DOHH2 (cell line): ENCODE measurements at regions not wholly inside any gene's neighbourhood (a gene's known extent, or its start where the extent isn't known, plus 50 kb on each side); places are given as distances from the start of the nearest gene placed in this dataset.
"Not testable (repeated sequence)": the region's sequence is repeated elsewhere in the genome, so short reads cannot be mapped to it uniquely, and the experiment has no call there.

Experiments used
- H3F3A ChIP-seq: fragments of 200-600 bp; sonication (generic), shearing (Covaris generic); 2 replicates; pipeline ENCODE4 v1.6.0; 2016; ENCODE audit warnings: antibody characterized with exemption, mild to moderate bottlenecking; ENCODE audit not compliant: control insufficient read depth, insufficient read depth
- H3K27ac ChIP-seq: fragments of 200-600 bp; sonication (generic); 2 replicates; pipeline ENCODE4 v1.5.1; 2014; ENCODE audit warnings: low read depth, mild to moderate bottlenecking, low read length, moderate library complexity
- H3K27me3 ChIP-seq: fragments of 200-600 bp; sonication (generic); 2 replicates; pipeline ENCODE4 v1.6.1; 2014; ENCODE audit warnings: mild to moderate bottlenecking, low read length, mixed read lengths; ENCODE audit not compliant: control insufficient read depth
- H3K36me3 ChIP-seq: fragments of 200-600 bp; sonication (generic); 2 replicates; pipeline ENCODE4 v1.6.1; 2014; ENCODE audit warnings: mild to moderate bottlenecking, low read length, moderate library complexity, mixed read lengths; ENCODE audit not compliant: control insufficient read depth
- H3K4me1 ChIP-seq: fragments of 200-600 bp; sonication (generic); 2 replicates; pipeline ENCODE4 v1.6.1; 2014; ENCODE audit warnings: mild to moderate bottlenecking, low read length, mixed read lengths; ENCODE audit not compliant: control insufficient read depth
- H3K4me2 ChIP-seq: fragments of 200-600 bp; sonication (generic); 2 replicates; pipeline ENCODE4 v1.6.0; 2014; ENCODE audit warnings: mild to moderate bottlenecking, low read length, moderate library complexity
- H3K4me3 ChIP-seq: fragments of 200-600 bp; sonication (generic); 2 replicates; pipeline ENCODE4 v1.5.1; 2014; ENCODE audit warnings: mild to moderate bottlenecking, low read length, mixed read lengths
- H3K79me2 ChIP-seq: fragments of 200-600 bp; sonication (generic); 2 replicates; pipeline ENCODE4 v1.6.1; 2014; ENCODE audit warnings: mild to moderate bottlenecking, low read length, mixed read lengths; ENCODE audit not compliant: control insufficient read depth
- H3K9me2 ChIP-seq: fragments of 200-600 bp; sonication (generic); replicated peaks from 2 replicates; pipeline ENCODE4 v1.6.1; 2014; ENCODE audit warnings: mild to moderate bottlenecking, low read length, mixed read lengths; ENCODE audit not compliant: control insufficient read depth
- H3K9me3 ChIP-seq: fragments of 200-600 bp; sonication (generic); 2 replicates; pipeline ENCODE4 v1.6.1; 2014; ENCODE audit warnings: antibody characterized with exemption, low read length, mixed read lengths; ENCODE audit not compliant: control insufficient read depth, insufficient read depth
- H4K20me1 ChIP-seq: fragments of 200-600 bp; sonication (generic); 2 replicates; pipeline ENCODE4 v1.6.0; 2014; ENCODE audit warnings: low read depth, mild to moderate bottlenecking, antibody characterized with exemption, low read length, moderate library complexity; ENCODE audit not compliant: control insufficient read depth, insufficient read depth
- EZH2phosphoT487 ChIP-seq: fragments of 200-600 bp; sonication (generic); IDR thresholded peaks from 2 replicates; pipeline ENCODE4 v1.6.1; 2017; ENCODE audit warnings: borderline replicate concordance, mild to moderate bottlenecking, antibody characterized with exemption, low read length, moderate library complexity, mixed read lengths
- TF ChIP-seq, protein P1 (sequence below): fragments of 200-600 bp; sonication (generic); IDR thresholded peaks from one replicate; pipeline ENCODE4 v1.5.1; 2014; ENCODE audit warnings: antibody characterized with exemption, mild to moderate bottlenecking, low read depth, low read length; ENCODE audit not compliant: poor library complexity, severe bottlenecking

DNA sequence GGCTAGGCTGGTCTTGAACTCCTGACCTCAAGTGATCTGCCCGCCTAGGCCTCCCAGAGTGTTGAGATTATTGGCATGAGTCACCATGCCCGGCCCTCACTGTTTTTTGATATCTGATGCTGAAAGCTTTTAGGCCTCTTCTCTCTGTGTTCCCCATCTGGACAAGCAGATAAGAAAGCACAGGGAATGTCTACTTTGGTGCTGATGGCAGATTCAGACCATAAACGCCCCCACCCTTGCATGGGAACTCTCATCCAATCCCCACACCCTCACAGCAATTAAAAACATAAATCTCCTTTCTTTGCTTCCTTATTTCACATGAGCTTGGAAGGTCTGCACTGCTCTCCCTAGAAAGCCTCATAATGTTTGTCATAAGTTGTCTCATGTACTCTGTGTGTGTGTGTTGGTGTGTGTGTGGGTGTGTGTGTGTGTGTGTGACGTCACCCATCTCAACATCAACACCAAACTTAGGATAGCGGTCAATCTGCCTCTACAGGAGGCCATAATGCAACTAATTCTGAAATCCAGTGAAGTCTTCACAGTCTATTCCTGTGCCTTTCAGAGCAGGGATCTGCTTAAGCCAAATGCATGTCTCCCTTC is 335.6 kb upstream of the USP9Y start:
- no peak overlapping the region for H3K4me3 ChIP-seq
- H3K27ac ChIP-seq, result no peak overlapping the region
- H3K4me2 ChIP-seq, result no peak overlapping the region
- H3K79me2 ChIP-seq, result no peaks in the 10 kb centered on the region
- TF ChIP-seq, protein P1, sequence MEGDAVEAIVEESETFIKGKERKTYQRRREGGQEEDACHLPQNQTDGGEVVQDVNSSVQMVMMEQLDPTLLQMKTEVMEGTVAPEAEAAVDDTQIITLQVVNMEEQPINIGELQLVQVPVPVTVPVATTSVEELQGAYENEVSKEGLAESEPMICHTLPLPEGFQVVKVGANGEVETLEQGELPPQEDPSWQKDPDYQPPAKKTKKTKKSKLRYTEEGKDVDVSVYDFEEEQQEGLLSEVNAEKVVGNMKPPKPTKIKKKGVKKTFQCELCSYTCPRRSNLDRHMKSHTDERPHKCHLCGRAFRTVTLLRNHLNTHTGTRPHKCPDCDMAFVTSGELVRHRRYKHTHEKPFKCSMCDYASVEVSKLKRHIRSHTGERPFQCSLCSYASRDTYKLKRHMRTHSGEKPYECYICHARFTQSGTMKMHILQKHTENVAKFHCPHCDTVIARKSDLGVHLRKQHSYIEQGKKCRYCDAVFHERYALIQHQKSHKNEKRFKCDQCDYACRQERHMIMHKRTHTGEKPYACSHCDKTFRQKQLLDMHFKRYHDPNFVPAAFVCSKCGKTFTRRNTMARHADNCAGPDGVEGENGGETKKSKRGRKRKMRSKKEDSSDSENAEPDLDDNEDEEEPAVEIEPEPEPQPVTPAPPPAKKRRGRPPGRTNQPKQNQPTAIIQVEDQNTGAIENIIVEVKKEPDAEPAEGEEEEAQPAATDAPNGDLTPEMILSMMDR, result no peak
- no peak for TF ChIP-seq EZH2phosphoT487
- H3K27me3 ChIP-seq, result no peaks in the 10 kb centered on the region
- no peaks in the 10 kb centered on the region for H3F3A ChIP-seq
- no peaks in the 10 kb centered on the region for H3K36me3 ChIP-seq
- H3K4me1 ChIP-seq, result no peaks in the 10 kb centered on the region
- no peaks in the 10 kb centered on the region for H3K9me3 ChIP-seq
- no peaks in the 10 kb centered on the region for H4K20me1 ChIP-seq
- H3K9me2 ChIP-seq, result no peaks in the 10 kb centered on the region

DNA sequence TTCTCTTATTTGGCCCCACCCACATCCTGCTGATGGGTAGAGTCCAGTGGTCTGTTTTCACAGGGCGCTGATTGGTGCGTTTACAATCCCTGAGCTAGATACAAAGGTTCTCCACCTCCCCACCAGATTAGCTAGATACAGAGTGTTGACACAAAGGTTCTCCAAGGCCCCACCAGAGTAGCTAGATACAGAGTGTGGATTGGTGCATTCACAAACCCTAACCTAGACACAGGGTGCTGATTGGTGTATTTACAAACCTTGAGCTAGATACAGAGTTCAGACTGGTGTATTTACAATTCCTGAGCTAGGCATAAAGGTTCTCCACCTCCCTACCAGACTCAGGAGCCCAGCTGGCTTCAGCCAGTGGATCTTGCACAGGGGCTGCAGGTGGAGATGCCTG is 326.4 kb upstream of the USP9Y start:
- not testable (repeated sequence) for H3K9me3 ChIP-seq, H3K9me2 ChIP-seq, H3K4me2 ChIP-seq, H3F3A ChIP-seq, H3K36me3 ChIP-seq, H3K27ac ChIP-seq, H4K20me1 ChIP-seq, H3K4me3 ChIP-seq, H3K27me3 ChIP-seq, H3K4me1 ChIP-seq, H3K79me2 ChIP-seq

DNA sequence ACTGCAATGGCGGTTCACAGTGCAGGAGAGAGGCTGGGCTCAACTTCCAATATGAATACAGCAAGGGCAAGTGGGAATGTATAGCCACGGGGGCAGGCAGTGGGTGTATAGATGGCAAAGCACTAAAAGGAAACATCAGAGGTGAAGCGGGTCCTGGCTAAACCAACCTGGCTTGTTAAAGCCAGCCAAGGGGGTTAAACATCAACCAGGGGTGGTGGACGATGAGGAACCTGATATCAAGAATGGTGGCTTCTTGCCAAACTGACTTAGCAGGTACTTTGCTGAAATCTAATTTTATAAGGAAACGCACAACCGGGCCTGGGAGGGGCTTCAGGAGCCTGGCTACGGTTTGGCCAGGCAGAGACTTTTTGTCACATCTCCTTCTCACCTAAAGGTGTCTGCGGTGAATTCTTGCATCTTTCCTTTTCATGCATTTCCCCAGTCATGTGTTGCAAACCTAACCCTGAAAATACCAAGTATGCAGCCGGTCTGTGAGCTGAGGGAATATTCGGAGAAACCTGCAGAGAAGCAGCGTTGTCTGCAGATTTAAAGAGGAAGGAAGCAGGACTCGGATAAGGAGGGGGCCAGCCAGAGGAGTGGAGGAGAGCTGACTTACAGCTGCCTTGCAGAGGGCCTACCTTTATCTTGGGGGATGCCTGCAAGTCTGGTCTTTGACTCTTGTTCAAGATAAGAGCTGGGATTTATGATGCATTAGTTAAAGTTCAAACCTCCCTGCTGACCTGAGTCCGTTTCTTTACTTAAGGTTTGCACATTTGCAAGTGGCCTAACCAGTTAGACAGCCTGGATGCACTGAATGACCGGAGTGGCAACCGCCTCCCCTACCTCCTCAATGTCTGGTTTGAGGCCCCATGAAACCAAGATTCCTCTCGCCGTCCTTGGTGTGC is 309.1 kb upstream of the USP9Y start:
- not testable (repeated sequence) for H3K27ac ChIP-seq, H3K9me3 ChIP-seq, H3K79me2 ChIP-seq, H4K20me1 ChIP-seq, H3K27me3 ChIP-seq, H3F3A ChIP-seq, H3K4me1 ChIP-seq, H3K36me3 ChIP-seq, H3K9me2 ChIP-seq, H3K4me2 ChIP-seq, H3K4me3 ChIP-seq

DNA sequence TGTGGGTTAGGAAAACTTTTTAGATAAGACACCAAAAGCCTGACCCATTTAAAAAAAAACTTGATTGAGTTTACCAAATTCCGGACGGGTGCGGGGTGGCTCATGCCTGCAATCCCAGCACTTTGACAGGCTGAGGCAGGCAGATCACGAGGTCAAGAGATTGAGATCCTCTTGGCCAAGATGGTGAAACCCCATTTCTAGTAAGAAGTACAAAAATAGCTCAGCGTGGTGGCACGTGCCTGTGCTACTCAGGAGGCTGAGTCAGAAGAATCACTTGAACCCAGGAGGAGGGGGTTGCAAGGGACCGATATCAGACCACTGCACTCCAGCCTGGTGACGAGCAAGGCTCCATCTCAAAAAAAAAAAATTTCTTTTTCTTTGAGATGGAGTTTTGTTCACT is 307.8 kb upstream of the USP9Y start:
- H3K79me2 ChIP-seq, result no peaks in the 10 kb centered on the region
- no peaks in the 10 kb centered on the region for H3K9me3 ChIP-seq
- no peak overlapping the region for H3K27ac ChIP-seq
- H3K27me3 ChIP-seq, result no peaks in the 10 kb centered on the region
- no peaks in the 10 kb centered on the region for H3K36me3 ChIP-seq
- H3K4me2 ChIP-seq, result no peak overlapping the region
- no peaks in the 10 kb centered on the region for H3K4me1 ChIP-seq
- H4K20me1 ChIP-seq, result no peaks in the 10 kb centered on the region
- no peak overlapping the region for H3K4me3 ChIP-seq
- H3F3A ChIP-seq, result no peaks in the 10 kb centered on the region
- TF ChIP-seq, protein P1, result no peak
- TF ChIP-seq EZH2phosphoT487, result no peak
- no peaks in the 10 kb centered on the region for H3K9me2 ChIP-seq

DNA sequence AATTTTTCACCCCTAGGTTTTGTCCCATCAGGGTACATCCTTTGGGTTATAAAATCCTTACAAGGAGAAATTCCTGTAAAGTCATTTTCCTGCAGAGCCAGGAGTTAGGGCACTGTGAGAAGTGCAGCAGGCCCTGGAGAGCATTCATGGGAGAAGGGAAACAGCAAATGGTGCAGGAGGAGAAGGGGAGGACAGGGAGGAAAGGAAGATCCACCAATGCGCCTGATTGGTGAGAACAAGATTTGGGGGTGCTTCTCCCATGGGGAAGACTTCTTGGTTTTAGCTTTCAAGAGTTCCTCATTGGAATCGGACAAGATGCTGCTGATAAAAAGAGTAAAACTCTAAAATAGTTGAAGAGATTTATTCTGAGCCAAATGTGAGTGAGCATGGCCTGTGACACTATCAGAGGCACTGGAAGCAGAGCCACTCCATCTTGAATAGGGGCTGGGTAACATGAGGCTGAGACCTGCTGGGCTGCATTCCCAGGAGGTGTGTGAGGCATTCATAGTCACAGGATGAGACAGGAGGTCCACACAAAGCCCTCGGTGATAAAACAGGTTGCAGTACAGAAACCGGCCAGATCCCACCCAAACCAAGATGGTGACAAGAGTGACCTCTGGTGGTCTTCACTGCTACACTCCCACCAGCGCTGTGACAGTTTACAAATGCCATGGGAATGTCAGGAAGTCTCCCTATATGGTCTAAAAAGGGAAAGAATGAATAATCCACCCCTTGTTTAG is 305.5 kb upstream of the USP9Y start:
- H3K9me2 ChIP-seq, H3K4me2 ChIP-seq, H3K79me2 ChIP-seq: not testable (repeated sequence)

More for the DNA sequence above, 305.5 kb upstream of the USP9Y start:
- H3K9me3 ChIP-seq, H3K4me1 ChIP-seq, H3F3A ChIP-seq, H4K20me1 ChIP-seq, H3K27me3 ChIP-seq, H3K36me3 ChIP-seq, H3K27ac ChIP-seq, H3K4me3 ChIP-seq: not testable (repeated sequence)
